Activated CD4-positive, CD25-positive, alpha-beta regulatory T cell treated with anti-CD3 and anti-CD28 coated beads, Interleukin-2, amount 50 U/mL, for 24 hours (primary cell): ENCODE measurements at regions not wholly inside any gene's neighbourhood (a gene's known extent, or its start where the extent isn't known, plus 50 kb on each side); places are given as distances from the start of the nearest gene placed in this dataset.
"Not testable (repeated sequence)": the region's sequence is repeated elsewhere in the genome, so short reads cannot be mapped to it uniquely, and the experiment has no call there.

Experiments used
- ATAC-seq, 2 donors: fragments of 150-1000 bp; cut with Tn5 transposase; one replicate each; pipeline ENCODE4 v1.10.0; 2021; ENCODE audit warnings: mild to moderate bottlenecking in 1 of 2, moderate library complexity in 1 of 2

DNA sequence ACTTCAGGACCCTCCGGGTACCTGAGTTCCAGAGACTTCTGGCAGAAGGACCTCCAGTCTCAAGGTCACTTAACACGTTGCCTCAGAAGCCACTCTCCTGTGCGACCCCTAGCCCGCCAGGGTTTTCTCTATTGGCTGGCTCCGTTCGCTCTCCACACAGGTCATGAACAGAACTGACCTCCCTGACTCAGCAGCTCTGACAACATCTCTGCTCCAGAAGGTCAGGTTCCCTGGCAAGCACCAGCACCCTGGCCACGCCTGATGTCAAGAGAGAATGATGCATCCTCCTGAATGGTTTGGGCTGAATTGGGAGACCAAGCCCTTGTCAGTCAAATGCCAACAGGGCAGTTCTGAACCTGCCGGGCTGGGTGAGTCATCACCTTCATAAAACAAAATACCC is 84.3 kb upstream of the TMEM45B start:
- no peak for ATAC-seq

DNA sequence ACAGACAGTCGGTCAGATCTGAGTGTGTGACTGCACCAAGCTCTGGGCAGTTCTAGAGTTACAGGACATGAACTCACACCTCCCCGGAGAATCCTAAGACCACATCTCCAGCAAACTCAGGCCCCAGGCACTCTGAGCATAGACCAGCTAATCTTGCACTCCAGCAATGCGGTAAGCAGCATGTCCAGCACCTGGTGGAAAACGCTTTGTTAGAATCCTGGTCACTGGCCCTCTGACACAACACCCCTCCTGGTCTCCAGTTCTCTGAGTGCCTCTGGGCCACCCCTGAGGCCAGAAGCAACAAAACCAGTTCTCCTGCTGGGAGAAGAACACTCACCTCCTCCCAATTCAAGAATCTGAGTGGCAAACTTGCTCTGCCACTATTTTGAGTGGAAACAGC is 82.7 kb upstream of the TMEM45B start:
- no peak for ATAC-seq

DNA sequence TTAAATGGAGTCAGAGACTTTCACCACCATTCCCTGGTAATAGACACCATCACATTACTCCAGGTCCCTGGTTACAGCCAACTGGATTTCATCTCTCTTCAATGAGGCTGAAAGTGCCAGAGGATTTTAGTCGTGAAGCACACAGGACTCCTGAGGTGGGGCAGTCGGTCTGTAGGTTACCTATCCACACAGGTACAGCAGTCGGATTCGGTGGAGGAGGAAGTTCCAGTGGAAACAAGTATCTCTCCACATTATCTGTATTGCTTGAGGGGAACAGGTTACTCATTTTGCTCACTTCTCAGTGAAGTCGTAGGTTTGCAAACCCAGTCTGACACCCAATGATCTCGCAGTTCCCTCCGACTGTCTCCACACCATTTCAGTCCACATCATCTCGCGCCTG is 82.3 kb upstream of the TMEM45B start:
- ATAC-seq, result no peak

DNA sequence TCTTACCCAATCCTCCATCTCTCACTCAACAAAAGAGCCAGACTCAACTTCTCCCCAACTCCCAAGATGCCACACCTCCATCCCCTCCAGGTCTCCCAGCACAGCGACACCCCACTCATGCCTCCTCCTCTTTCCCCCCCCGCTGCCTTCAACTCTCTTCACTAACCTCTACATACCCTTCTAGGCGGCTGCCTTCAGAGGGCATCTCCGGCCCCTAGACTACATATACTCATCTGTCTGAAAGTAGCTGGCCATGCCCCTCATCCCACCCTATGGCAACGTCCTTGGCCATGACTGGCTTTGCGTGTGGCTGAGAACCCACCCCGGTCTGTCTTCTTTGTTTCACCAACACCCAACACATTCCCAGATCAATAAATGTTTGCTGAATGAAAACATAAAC is 81.7 kb upstream of the TMEM45B start:
- no peak for ATAC-seq

DNA sequence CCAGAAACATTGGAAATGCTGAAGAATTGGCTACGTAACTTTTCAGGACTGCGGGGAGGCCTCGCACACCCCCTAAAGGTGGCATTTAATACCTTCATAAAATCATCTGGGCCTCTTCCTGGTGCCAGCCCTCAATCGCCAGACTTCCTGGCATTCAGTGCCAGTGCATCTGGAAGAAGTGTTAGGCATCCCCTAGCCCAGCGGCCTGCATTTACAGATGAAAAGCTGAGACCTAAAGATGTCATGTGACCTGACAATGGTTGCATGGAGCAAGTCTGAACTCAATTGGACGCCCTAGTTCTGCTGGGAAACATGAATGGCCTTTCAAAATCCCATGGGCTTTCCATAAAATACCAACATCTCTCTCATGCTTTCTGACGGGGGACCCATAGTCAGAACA is 81.0 kb upstream of the TMEM45B start:
- no peak for ATAC-seq

DNA sequence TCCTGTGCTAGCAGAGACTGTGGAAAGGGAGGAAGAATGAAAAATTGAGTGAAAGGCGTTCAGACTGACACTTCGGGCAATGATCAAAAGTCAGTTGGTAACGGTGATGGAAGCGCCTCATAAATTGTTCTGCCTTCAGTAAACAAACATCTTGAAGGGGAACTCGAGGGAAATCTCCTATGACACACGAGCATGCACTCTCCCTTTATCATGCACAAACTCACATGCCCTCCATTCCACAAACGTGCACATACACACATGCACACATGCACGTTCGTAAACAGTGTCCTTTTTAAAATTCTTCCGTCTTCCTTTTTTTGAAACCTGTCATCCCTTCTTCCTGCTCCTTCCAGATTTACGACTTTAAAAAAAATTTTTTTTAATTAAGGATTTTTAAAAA is 77.8 kb upstream of the TMEM45B start:
- ATAC-seq, result no peak

DNA sequence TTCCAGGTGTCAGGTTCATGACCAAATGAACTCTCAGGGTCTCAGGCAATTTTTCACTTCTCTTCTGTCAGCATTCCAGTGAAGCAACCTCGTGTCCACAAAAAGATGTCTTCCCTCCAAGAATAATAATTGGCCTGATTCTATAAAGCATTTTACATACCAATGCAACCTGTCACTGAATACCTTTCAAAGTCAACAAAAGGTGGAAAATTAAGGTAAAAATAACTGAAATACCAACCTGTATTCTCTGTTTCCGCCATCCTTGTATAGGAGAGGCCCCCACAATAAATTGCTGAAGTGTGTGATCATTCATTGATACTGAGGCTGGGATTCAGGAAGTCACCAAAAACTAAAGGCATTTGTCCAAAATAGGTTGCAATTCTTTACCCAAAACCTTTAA is 77.4 kb upstream of the TMEM45B start:
- ATAC-seq, result no peak

DNA sequence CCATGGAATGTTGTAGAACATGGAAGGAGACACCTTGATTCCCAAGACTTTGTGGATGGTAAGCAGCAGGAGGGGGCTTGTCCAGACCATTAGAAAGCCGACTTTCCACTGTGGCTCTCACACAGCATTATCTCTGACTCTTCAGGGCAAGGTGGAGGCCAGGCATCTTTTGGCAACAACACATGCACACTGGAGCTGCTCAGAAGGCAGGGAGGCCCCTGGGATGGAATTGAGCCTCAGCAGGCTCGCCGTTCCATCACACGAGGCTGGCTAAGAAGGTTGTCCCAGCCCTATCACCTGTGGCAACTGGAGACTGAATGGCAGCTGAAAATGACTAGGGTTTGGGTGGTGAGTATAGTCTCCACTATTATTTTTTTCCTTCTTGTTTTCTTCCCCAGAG is 76.3 kb upstream of the TMEM45B start:
- ATAC-seq, result no peak

DNA sequence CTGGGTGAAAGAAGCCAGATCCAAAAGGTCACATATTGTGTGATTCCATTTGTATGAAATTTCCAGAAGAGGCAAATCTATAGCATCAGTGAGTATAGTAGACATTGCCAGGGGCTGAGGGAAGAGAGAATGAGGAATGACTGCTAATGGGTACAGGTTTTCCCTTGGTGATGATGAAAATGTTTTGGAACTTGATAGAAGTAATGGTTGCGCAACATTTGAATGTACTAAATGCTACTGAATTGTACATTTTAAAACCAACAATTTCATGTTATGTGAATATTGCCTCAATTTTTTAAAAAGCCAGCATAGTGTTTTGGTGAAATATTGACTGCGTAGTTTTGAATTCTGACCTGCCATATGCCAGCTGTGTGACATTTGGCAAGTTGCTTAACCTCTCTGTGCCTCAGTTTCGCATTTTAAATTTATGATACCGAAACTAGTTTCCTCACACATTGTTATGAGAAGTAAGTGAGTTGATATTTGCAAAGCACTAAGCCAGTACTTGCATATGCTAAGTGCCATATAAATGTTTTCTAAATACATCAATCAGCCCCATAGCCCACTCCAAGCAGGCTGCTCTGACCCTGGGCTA is 75.4 kb upstream of the TMEM45B start:
- no peak for ATAC-seq

DNA sequence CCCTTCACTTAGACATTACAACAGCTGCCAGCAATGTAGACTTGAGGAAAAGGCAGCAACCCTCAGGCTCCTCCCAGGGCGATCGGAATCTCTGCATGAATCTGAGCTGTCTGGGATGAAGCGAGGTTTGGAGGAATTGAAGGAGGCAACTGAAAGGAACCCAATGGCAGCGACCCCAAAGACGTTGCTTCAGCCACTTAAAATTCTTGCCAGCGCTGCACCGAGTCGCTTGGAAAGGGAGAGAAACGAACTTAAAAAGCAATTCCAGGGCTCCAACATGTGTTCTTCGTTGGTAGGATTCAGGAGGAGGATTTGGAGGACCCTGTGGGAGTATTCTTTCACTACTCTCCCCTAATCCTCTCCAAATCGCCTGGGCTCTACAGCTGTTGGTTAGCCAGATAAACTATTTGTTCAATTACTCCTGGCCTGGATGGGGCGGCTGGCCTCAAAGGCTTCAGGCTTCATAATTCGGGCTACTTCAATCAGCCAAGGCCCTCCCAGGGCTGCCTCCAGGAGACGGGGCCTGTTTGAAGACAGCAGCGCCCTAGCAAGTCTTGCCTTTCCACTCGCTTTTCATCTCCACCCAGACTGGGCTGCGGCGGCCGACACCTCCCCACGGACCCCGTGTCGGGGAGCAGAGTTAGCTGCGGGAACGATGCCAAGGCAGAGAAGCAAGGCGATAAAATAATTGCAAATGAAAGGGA is 72.4 kb upstream of the TMEM45B start:
- ATAC-seq, result no peak

DNA sequence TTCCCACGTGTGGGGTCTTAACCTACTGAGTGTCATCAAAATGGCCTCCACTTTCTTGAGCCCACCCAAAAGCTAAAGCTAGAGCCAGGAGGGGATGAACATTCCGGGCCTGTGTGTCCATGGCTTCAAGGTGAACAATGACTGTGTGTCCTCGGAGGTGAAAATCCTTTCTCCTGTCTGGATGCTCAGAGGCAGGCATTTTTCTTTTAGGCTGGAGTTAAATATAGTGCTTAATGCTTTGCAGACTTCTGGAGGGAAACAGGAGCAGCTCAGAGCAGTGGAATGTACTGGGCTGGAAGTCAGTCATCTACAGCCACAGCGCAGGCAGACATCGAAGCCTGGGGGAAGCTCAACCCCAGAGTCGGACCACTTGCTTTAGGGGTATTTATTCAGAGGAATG is 68.6 kb upstream of the TMEM45B start:
- no peak for ATAC-seq

DNA sequence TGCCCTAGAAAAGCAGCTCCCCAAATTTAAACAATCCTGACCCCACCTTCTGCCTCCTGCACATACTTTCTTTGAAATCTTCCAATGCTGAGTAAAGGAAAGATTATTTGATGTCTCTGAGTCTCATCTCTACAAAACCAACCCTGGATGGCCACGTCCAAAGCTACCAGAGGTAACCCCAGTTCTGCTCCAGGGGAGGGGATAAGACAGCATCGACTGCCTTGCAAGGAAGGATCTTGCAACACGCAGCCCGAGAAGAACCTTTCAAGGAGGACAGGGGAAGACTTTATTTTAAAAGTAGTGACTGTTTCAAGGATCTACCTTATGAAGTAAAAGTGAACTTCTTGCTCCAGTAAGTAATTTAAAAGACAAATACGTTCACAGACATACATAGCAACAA is 66.5 kb upstream of the TMEM45B start:
- ATAC-seq, result no peak

DNA sequence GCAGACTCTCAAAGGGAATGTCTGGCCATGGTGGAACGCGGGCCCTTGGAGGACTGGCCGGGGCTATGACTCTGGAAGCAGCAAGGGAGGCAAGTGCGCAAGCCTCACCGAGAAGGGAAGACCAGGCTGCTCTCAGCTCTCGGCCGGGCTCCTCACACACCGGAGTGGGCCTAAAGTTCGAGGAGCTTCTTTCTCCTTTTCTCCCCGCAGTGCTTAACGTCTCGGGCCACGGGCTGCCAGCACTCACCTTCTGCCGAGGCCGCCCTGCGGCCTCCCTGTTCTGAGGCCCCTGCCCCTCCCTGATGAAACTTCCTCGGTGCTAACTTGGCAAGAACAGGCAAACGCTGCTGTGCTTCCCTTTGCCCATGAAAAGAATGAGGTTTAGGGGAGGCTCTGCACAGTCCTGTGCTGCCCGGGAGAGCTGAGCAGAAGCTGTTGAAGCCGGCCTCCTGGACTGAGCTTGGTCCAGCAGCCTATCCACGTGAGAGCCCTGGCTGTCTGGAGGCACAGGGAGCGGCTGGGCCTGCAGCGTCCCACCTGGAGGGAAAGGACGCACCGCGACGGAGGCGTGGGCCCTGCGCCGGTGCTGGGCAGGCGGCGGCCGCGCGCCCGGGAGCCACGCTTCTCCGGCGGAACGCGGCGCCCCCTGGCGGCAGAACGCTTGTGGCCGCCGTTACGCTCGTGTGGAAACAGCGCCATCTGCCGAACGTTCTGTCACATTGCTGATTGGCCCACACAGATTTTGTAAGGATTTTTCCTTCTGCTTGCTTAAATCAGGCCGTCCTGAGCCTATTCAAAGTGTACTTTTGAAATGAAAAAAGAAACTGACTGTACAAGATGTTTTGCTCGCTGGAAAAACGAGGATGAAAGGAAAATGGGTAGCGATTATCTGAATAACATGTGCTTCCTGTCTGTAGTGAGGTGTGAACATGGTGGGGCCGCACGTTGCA is 65.0 kb upstream of the TMEM45B start:
- ATAC-seq, result peak; percentile 79 to 84

DNA sequence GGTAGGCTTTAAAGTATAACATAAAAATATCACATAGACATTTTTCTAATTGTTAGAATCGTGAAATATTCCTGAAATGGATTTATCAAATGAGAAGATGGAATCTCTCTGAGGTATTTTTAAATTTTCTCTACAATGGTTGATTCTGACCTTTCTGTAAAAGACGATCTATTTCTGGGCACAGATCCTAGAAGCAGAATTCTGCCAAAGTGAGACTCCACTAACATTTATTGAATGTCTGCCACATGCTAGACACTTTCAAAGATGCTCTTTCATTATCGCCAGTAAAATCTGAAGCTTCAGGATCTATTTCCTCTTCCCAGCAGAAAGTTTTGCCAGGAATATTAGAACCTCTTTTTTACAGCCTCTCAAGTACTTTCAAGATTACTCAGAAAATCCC is 64.1 kb upstream of the TMEM45B start:
- no peak for ATAC-seq

DNA sequence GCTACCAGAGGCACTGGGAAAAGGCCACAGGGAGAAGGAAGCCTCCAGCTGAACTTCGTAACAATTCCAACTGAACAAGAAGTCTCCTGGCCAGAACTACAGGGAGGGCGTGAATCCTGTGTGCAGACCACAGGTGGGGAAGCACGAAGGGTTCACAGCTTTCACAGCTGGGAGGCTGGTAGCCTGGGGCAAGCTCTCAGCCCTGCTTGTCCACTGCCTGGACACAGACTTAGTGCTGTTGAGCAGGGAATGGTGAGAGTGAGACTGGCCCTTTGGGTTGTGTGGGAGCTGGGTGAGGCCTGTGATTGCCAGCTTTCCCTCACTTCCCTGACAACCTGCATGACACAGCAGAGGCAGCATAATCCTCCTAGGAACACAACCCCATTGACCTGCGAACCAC is 52.1 kb upstream of the TMEM45B start:
- ATAC-seq, result not testable (repeated sequence)

DNA sequence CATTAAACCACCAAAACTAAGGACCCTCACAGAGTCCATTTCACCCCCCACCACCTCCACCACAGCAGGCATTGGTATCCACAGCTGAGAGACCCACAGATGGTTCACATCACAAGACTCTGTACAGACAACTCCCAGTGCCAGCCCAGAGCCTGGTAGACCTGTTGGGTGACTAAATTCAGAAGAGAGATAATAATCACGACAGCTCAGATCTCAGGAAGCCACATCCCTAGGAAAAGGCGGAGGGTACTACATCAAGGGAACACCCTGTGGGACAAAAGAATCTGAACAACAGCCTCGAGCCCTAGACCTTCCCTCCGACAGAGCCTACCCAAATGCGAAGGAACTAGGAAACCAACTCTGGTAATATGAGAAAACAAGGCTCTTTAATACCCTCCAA is 51.4 kb upstream of the TMEM45B start:
- ATAC-seq, result not testable (repeated sequence)
